Right kidney (tissue), 1 donor: ENCODE measurements at regions not wholly inside any gene's neighbourhood (a gene's known extent, or its start where the extent isn't known, plus 50 kb on each side); places are given as distances from the start of the nearest gene placed in this dataset.

Experiments
- DNase-seq: peaks from one replicate; pipeline ENCODE4 v3.0.0-alpha.2; 2016

- no peak for DNase-seq
These were observed 57.4 kb downstream of the PRR20E start for GRCh38 chr13:57224414-57224813.

DNA sequence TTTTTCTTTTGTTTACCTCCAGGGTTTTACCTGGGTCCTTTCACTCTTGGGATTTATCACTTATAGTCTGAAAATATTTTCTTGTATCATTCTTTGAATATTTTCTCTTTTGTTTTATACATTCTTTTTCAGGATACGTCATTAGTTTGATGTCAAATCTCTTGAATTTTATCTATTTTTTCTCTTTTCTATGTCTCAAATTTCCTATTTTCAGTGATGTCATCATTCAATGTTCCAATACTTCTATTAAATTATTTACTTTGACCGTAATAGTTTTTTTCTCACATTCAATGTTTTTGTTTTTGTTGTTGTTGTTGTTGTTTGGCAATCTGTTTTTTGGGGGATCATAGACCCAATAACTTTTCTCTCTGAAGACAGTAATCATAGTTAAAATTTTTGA lies 83.5 kb downstream of the PRR20E start:
- no peak for DNase-seq

DNA sequence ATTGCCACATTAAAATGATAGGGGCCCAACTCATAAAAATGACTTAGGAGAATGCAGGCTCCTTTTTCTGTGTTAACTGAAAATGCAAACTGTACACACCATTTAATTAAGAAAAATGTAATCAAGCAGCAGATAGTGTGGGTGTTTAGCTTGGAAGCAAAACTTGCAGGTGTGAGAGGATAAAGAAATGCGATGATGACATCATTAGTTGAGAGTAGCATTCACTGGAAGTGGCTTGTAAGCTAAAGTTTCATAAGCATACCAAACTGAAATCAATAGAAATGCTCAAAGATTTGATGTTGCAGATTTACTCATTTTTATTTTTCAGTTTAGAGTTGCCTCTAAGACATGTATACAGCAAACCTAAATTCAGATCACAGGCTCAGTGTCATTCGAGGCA lies 86.6 kb downstream of the PRR20E start:
- no peak for DNase-seq

- DNase-seq: no peak
These were observed 98.0 kb downstream of the PRR20E start for GRCh38 chr13:57264965-57265364.

DNA sequence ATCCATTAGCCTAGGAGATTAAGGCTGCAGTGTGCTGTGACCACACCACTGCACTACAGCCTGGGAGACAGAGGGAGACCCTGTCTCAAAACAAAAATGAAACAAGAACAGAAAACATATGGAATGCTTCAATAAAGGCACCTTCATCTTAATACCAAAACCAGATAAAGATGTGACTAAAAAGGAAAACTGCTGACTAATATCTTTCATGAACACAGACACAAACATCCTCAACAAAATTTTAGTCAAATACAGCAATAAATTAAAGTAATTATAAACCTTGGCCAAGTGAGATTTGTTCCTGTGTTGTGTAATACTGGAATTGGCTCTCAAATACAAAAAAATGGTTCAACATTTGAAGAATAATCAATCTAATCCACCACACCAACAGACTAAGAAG lies 103.5 kb downstream of the PRR20E start:
- DNase-seq: no peak

- DNase-seq: no peak
These were observed 119.6 kb downstream of the PRR20E start for GRCh38 chr13:57286511-57287098.

DNA sequence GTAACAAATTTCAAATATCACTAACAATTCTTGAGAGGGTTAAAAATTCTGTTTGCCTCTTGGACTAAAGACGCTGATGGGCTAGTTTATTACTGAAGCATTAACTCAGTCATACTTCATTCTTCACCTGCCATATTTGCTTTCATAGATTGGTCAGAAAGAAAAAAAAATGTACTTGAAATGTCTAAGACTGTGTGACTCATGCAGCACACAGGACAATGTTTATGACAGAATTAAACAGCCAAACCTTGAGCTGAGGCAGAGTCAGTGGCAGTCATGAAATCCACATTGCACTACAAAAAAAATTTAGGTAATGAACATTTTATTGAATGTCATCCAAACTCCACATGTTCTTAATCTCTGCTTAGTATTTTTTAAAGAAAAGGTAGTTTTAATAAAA lies 135.6 kb downstream of the PRR20E start:
- DNase-seq: no peak

- no peak for DNase-seq
These were observed 144.1 kb downstream of the PRR20E start for GRCh38 chr13:57311009-57311586.

GRCh38 chr13:57314897-57315520 lies 148.0 kb downstream of the PRR20E start:
- no peak for DNase-seq

GRCh38 chr13:57326532-57326931 lies 159.5 kb downstream of the PRR20E start:
- DNase-seq: no peak

DNA sequence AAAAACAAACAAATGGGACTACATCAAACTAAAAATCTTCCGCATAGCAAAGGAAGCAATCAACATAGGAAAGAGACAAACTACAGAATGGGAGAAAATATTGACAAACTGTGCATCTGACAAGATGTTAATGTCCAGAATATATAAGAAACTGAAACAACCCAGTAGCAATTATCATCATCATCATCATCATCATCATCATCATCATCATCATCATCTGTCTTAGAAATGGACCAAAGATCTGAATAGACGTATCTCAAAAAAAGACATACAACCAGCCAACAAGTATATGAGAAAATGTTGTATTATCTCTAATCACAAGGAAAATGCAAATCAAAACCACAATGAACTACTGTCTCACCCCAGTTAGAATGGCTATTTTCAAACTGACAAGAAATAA lies 173.9 kb downstream of the PRR20E start:
- no peak for DNase-seq

DNA sequence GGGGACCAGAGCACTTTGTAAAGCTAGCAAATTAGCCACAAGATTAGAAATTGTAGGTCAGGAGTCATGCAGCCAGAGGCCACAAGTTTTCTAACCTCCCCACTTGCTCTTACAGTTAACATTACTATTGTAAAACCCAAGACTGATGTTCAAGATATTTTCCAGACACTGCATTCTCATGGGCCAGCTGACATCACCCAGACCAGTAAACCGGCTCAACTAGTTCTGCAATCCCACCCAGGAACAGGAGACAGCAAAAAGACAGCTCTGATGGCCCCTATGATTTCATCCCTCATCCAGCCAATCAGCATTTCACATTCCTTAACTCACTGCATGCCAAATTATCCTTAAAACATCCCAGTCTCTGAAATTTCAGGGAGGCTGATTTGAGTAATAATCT lies 178.5 kb downstream of the PRR20E start:
- DNase-seq: no peak

GRCh38 chr13:57346786-57347185 lies 179.8 kb downstream of the PRR20E start:
- DNase-seq: no peak

- DNase-seq: no peak
These were observed 185.1 kb downstream of the PRR20E start for GRCh38 chr13:57352114-57352513.

- DNase-seq: no peak
These were observed 186.8 kb downstream of the PRR20E start for GRCh38 chr13:57353831-57354230.

GRCh38 chr13:57375876-57376275 lies 208.9 kb downstream of the PRR20E start:
- no peak for DNase-seq

DNA sequence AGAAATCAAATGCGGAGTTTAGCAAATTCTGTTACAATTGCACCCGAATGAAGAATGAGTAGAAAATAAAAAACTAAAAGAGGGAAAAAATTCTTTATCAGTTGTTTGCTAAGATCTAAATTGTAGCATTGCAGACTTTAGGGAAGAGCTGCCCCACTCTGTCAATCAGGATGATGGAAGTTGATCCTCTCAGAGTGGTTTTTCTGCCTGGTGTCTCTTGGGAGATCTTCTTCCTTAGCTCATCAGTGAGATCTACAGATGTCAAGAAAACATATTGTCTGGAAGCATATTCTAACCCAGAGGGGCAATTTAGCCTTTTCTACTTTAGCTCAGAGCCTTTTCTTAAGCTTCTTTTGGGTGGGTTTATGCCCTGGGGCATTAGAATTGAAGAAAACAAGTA lies 223.2 kb upstream of the PCDH17 start:
- DNase-seq: no peak

DNA sequence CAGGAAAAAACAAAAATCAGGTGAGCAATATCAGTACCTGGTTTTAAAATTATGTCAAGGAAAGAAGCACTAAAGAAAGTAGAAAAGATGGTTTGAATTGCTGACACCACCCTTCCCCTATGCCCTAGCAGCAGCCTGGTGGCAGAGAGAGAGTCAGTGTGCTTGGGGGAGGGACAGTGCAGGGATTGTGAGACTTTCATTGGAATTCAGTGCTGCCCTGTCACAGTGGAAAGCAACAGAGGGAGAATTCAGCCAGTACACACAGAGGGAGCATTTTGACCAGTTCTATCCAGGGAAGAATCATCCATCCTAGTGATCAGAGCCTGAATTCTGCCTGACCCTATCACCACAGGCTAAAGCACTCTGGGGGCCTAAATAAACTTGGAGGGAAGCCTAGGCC lies 222.4 kb upstream of the PCDH17 start:
- DNase-seq: no peak

DNA sequence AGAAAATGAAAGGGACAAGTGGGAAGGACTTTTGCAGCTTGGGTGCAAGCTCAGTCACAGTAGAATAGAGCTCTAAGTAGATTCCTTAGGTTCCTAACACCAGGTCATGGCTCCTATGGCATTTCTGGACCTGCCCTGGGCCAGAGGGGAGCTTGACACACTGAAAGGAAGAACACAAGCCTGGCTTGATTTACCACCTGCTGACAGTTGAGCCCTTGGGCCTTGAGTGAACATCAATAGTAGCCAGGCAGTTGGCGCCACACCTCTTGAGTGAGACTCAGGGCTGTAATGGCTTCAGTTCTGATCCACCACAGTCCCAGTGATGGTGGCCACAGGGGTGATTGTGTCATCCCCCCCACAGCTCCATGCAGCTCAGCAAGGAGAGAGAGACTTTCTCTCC lies 221.9 kb upstream of the PCDH17 start:
- DNase-seq: no peak

GRCh38 chr13:57418067-57418677 lies 213.4 kb upstream of the PCDH17 start:
- no peak for DNase-seq

DNA sequence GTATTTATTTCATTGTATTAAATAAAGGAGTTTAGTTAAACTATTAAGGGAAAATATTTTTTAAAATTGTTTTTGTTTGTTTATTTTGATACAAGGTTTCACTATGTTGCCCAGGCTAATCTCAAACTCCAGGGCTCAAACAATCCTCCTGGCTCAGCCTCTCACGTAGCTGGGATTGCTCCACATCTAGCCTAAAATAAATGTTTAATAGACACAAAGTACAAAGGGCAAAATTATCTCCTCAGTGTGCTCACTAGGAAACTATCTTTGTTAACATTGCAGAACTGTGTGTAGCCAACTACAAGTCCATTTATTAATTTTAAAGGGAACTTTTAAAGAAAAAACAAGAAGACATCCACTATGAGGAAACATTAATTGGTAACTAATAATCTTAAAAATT lies 207.2 kb upstream of the PCDH17 start:
- no peak for DNase-seq

DNA sequence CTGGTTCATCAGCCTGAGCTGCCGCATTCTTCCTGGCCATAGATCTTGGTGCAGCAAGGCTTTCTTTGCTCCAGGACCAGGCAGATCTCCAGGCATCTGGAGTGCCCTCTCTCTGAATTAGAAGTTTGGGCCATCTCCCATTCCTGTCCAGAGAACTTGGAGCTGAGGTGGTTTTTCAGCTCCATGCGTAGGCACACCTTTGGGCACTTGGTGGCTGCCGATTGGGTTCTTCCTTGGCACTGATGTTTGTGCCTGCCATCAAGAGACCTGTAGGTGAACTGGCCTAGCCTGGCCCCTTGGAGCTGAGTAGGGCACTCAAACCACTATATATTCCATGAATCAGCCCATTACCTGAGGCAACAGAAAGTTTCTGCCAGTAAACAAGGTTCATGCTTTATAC lies 206.0 kb upstream of the PCDH17 start:
- no peak for DNase-seq

GRCh38 chr13:57437587-57437986 lies 194.0 kb upstream of the PCDH17 start:
- no peak for DNase-seq

GRCh38 chr13:57438072-57438471 lies 193.5 kb upstream of the PCDH17 start:
- DNase-seq: no peak
